Adrenal gland (tissue), 9 donors: ENCODE measurements at regions not wholly inside any gene's neighbourhood (a gene's known extent, or its start where the extent isn't known, plus 50 kb on each side); places are given as distances from the start of the nearest gene placed in this dataset.

ENCODE experiments used
- DNase-seq, 7 donors: peaks; one replicate each; pipeline ENCODE4 v3.0.0-alpha.2; 2019 to 2020
- H3K27ac ChIP-seq, 5 donors: fragments of 200-600 bp; sonication (generic) in 4 of 5; 1 replicate in 3 of 5; 2 replicates in 2 of 5; pipeline versions ENCODE4 v1.5.1 to v1.8.0; 2016 to 2020; ENCODE audit warnings: mild to moderate bottlenecking in 1 of 5
- H3K27me3 ChIP-seq: fragments of 200-600 bp; 2 replicates; pipeline ENCODE4 v1.8.0; 2021
- H3K36me3 ChIP-seq, 2 donors: fragments of 200-600 bp; replicated peaks in 1 of 2; 1 replicate in 1 of 2; 2 replicates in 1 of 2; pipeline versions ENCODE4 v1.5.1 to v1.8.0; 2018 to 2022
- H3K4me1 ChIP-seq, 2 donors: fragments of 200-600 bp; replicated peaks in 1 of 2; 1 replicate in 1 of 2; 2 replicates in 1 of 2; pipeline versions ENCODE4 v1.5.1 to v1.8.0; 2018 to 2021
- H3K4me3 ChIP-seq, 4 donors: fragments of 200-600 bp; sonication (generic) in 3 of 4; one replicate each; pipeline ENCODE4 v1.5.1; 2016 to 2018
- H3K9me3 ChIP-seq, 3 donors: fragments of 200-600 bp; sonication (generic) in 1 of 3; replicated peaks in 1 of 3; 1 replicate in 2 of 3; 2 replicates in 1 of 3; pipeline versions ENCODE4 v1.5.1 to v1.8.0; 2016 to 2021
- POLR2A ChIP-seq, 2 donors: fragments of 450-650 bp; IDR thresholded peaks; one replicate each; pipeline ENCODE4 v1.6.1; 2017; ENCODE audit warnings: antibody characterized with exemption in 2 of 2, mild to moderate bottlenecking in 2 of 2, moderate library complexity in 1 of 2
- WGBS, 4 donors: extraction: QIAGEN DNeasy Blood & Tissue Kit in 2 of 4; methylation state at CpG; one replicate each; pipeline versions ENCODE4 v1.1.5 to v1.1.7; 2013 to 2017; 5-methylcytosine and 5-hydroxymethylcytosine counted together
- intact Hi-C, 2 donors: fragments of 100-400 bp; cut with DNase I; formaldehyde crosslinking; loops; one replicate each; pipeline versions ENCODE4 v1.14.1 to v1.15.0; 2022 to 2023
- TF ChIP-seq, protein P1 (sequence below), 6 experiments: fragments of 450-650 bp in 4 of 6; fragments of 200-600 bp in 2 of 6; sonication (generic) in 1 of 6; IDR thresholded peaks; 1 replicate in 5 of 6; 2 replicates in 1 of 6; pipeline versions ENCODE4 v1.5.1 to v1.8.0; 2016 to 2021; ENCODE audit warnings: antibody characterized with exemption in 6 of 6, mild to moderate bottlenecking in 2 of 6, moderate library complexity in 1 of 6
- donor health status: healthy with polysubstance abuse.
- donor health status: Bipolar disorder and iron deficiency.
- donor health status: DM: yes; HTN: yes; CAD: no.
- donor health status: DM: no; HTN: no; CAD: no.
- donor health status: DM: no; HTN: no; CAD: no.

DNA sequence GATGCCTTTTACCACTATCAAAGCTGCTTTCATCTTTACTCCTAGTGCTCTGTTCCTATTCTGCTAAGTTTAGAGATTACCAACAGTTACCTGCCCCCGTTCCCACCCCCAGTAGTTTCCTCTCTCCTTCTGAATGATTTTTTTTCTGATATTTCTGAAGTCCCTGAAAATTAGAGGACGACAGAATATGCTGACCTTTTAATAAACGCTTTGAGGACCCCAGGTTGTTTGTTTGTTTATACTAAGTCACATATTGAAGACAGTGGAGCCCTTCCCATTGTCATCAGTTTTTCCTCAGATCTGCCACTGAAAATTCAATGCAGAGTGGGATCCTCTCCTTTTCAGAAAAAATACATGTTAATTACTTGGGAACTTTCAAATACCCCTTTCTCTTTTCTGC is 1039.3 kb upstream of the AGA start:
- no peak for TF ChIP-seq POLR2A (IDR thresholded peaks at IDR 0.05)
- TF ChIP-seq, protein P1, sequence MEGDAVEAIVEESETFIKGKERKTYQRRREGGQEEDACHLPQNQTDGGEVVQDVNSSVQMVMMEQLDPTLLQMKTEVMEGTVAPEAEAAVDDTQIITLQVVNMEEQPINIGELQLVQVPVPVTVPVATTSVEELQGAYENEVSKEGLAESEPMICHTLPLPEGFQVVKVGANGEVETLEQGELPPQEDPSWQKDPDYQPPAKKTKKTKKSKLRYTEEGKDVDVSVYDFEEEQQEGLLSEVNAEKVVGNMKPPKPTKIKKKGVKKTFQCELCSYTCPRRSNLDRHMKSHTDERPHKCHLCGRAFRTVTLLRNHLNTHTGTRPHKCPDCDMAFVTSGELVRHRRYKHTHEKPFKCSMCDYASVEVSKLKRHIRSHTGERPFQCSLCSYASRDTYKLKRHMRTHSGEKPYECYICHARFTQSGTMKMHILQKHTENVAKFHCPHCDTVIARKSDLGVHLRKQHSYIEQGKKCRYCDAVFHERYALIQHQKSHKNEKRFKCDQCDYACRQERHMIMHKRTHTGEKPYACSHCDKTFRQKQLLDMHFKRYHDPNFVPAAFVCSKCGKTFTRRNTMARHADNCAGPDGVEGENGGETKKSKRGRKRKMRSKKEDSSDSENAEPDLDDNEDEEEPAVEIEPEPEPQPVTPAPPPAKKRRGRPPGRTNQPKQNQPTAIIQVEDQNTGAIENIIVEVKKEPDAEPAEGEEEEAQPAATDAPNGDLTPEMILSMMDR (IDR thresholded peaks at IDR 0.05) = no peak
- no peaks in the 10 kb centered on the region for H3K36me3 ChIP-seq
- H3K27me3 ChIP-seq = no peaks in the 10 kb centered on the region
- H3K4me3 ChIP-seq = no peak overlapping the region
- H3K4me1 ChIP-seq = no peaks in the 10 kb centered on the region
- no peak overlapping the region for H3K27ac ChIP-seq
- intact Hi-C loops = no loop called here
- no peak for DNase-seq
- H3K9me3 ChIP-seq = no peaks in the 10 kb centered on the region
- 61 to 75% (median 63%) methylated on average over 2 to 3 of the region's 3 CpGs for WGBS, 4 donors

DNA sequence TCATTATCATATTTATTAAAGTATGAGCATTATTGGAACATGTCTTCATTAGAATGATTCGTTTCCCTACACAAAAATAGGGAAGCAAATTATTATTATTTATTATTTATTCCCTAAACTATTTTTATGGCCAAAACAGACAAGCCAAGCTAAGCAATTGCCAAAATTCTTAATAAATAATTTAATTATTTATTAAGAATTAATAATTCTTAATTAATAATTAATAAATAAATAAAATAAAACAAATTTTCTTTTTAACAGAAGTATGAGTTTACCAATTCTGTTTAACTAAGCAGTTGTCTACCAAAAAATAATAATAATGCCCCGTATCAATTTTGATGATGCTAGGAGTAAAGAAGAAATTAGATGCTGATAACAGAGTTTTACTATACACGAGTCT is 1080.8 kb upstream of the AGA start:
- 70 to 83% (median 73%) methylated on average over 3 of the region's 3 CpGs for WGBS, 4 donors
- no peak for DNase-seq
- no peak overlapping the region for H3K4me3 ChIP-seq
- no peaks in the 10 kb centered on the region for H3K27me3 ChIP-seq
- H3K4me1 ChIP-seq = no peaks in the 10 kb centered on the region
- no peaks in the 10 kb centered on the region for H3K9me3 ChIP-seq
- no peak overlapping the region for H3K27ac ChIP-seq
- TF ChIP-seq, protein P1 (IDR thresholded peaks at IDR 0.05) = no peak
- TF ChIP-seq POLR2A (IDR thresholded peaks at IDR 0.05) = no peak
- H3K36me3 ChIP-seq = no peaks in the 10 kb centered on the region
- intact Hi-C loops = no loop called here

DNA sequence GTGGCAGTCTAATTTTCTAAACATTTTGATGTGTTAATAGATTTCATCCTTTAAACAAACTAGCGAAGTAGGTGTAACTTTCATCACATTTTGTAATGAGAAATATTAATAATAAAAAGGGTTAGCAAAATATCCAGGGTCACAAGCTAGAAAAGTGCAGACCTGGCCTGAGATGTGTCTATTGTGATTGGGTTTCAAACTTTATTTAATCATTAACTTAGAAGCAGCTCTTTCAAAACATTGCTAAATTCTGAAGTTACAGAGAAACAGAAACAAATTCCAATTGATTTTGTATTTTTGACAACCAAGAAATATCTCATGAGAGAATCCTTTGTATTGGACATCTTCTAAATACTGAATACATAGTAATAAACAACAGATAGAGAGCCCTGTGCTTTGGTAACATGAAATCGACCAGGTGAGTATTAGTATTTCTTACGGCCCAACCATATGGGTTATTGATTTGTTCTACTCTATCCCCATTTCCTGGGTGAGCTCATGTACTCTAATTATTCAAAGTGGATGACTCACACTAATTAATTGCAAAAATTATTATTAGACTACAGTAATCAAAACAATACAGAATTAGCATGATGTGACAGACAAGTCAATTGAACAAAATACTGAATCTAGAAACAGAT is 1093.8 kb upstream of the AGA start:
- 48 to 66% (median 56%) methylated on average over 3 of the region's 3 CpGs for WGBS, 4 donors
- TF ChIP-seq, protein P1 (IDR thresholded peaks at IDR 0.05) = no peak
- TF ChIP-seq POLR2A (IDR thresholded peaks at IDR 0.05) = no peak
- Histone ChIP-seq H3K4me1 (no peaks in the 10 kb centered on the region), H3K27me3 (no peaks in the 10 kb centered on the region), H3K36me3 (no peaks in the 10 kb centered on the region), H3K27ac (no peak overlapping the region), H3K9me3 (no peaks in the 10 kb centered on the region), H3K4me3 (no peak overlapping the region)
- no peak for DNase-seq
- intact Hi-C loops = no loop called here

DNA sequence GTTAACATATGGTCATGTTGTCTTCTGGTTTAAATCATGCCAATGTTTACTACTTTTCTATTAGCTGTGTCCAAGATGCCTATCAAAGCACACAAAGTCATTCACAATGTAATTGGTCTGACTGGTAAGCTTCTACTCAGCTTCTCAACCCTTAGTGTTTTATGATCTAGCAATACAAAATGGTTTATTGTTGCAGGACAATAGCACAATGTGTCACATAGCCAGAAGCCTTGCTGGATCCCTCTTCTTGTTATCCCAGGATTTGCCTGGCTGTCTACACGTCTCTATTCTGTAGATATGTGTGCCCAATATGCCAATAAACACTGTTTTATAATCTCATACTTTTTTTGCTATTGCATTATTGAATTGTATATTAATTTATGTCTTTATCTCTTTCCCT is 1111.0 kb upstream of the AGA start:
- H3K4me3 ChIP-seq = no peak overlapping the region
- TF ChIP-seq, protein P1 (IDR thresholded peaks at IDR 0.05) = no peak
- TF ChIP-seq POLR2A (IDR thresholded peaks at IDR 0.05) = no peak
- WGBS, 4 donors = 0 to 50% (median 11%) methylated on average over 1 of the region's 1 CpG
- H3K27me3 ChIP-seq = no peaks in the 10 kb centered on the region
- DNase-seq = no peak
- H3K27ac ChIP-seq = no peak overlapping the region
- intact Hi-C loops = no loop called here
- H3K9me3 ChIP-seq = no peaks in the 10 kb centered on the region
- no peaks in the 10 kb centered on the region for H3K36me3 ChIP-seq
- no peaks in the 10 kb centered on the region for H3K4me1 ChIP-seq
